OCI-LY1 (cell line): ENCODE measurements at regions not wholly inside any gene's neighbourhood (a gene's known extent, or its start where the extent isn't known, plus 50 kb on each side); places are given as distances from the start of the nearest gene placed in this dataset.

Source experiments
- H2AFZ ChIP-seq: fragments of 200-600 bp; sonication (generic), shearing (Covaris generic); 2 replicates; pipeline ENCODE4 v1.6.0; 2014; ENCODE audit warnings: antibody characterized with exemption, mild to moderate bottlenecking, low read length
- H3F3A ChIP-seq: fragments of 200-600 bp; sonication (generic), shearing (Covaris generic); 2 replicates; pipeline ENCODE4 v1.6.0; 2014; ENCODE audit warnings: mild to moderate bottlenecking, antibody characterized with exemption, low read length, moderate library complexity; ENCODE audit not compliant: insufficient read depth
- H3K27ac ChIP-seq: fragments of 200-600 bp; sonication (generic); 2 replicates; pipeline ENCODE4 v1.5.1; 2014; ENCODE audit warnings: low read length, mixed run types, mild to moderate bottlenecking, low read depth; ENCODE audit not compliant: poor library complexity, severe bottlenecking
- H3K27me3 ChIP-seq: fragments of 200-600 bp; sonication (generic); 2 replicates; pipeline ENCODE4 v1.6.0; 2014; ENCODE audit warnings: antibody characterized with exemption, mild to moderate bottlenecking, low read length, moderate library complexity; ENCODE audit not compliant: insufficient read depth
- H3K36me3 ChIP-seq: fragments of 200-600 bp; sonication (generic); 2 replicates; pipeline ENCODE4 v1.6.1; 2014; ENCODE audit warnings: mild to moderate bottlenecking, antibody characterized with exemption, low read length, moderate library complexity, mixed read lengths; ENCODE audit not compliant: insufficient read depth
- H3K4me1 ChIP-seq: fragments of 200-600 bp; sonication (generic); 2 replicates; pipeline ENCODE4 v1.5.1; 2014; ENCODE audit warnings: mild to moderate bottlenecking, low read length, moderate library complexity; ENCODE audit not compliant: insufficient read depth, severe bottlenecking
- H3K4me2 ChIP-seq: fragments of 200-600 bp; sonication (generic), shearing (Covaris generic); 2 replicates; pipeline ENCODE4 v1.6.1; 2014; ENCODE audit warnings: low read length
- H3K4me3 ChIP-seq: fragments of 200-600 bp; sonication (generic); 2 replicates; pipeline ENCODE4 v1.5.1; 2014; ENCODE audit warnings: low read length, low read depth, mild to moderate bottlenecking, mixed read lengths; ENCODE audit not compliant: poor library complexity, severe bottlenecking
- H3K79me2 ChIP-seq: fragments of 200-600 bp; shearing (Covaris generic); 2 replicates; pipeline ENCODE4 v1.6.1; 2016; ENCODE audit warnings: mixed run types, low read length, mixed read lengths; ENCODE audit not compliant: insufficient read depth
- H3K9ac ChIP-seq: fragments of 200-600 bp; sonication (generic), shearing (Covaris generic); 2 replicates; pipeline ENCODE4 v1.6.1; 2014; ENCODE audit warnings: mild to moderate bottlenecking, low read length, mixed read lengths
- H3K9me2 ChIP-seq: fragments of 200-600 bp; sonication (generic), shearing (Covaris generic); 2 replicates; pipeline ENCODE4 v1.6.1; 2014; ENCODE audit warnings: low read depth, mild to moderate bottlenecking, low read length, mixed read lengths
- H3K9me3 ChIP-seq: fragments of 200-600 bp; shearing (Covaris generic); 2 replicates; pipeline ENCODE4 v1.6.1; 2014; ENCODE audit warnings: low read length, mixed read lengths
- H4K20me1 ChIP-seq: fragments of 200-600 bp; sonication (generic), shearing (Covaris generic); 2 replicates; pipeline ENCODE4 v1.6.0; 2016; ENCODE audit warnings: mild to moderate bottlenecking, low read length; ENCODE audit not compliant: insufficient read depth
- EZH2 ChIP-seq: fragments of 200-600 bp; sonication (generic), shearing (Covaris generic); IDR thresholded peaks from 2 replicates; pipeline ENCODE4 v1.8.0; 2017; ENCODE audit warnings: borderline replicate concordance, mixed run types, mild to moderate bottlenecking, antibody characterized with exemption, low read length, moderate library complexity, mixed read lengths
- TF ChIP-seq, protein P1 (sequence below): fragments of 200-600 bp; sonication (generic), shearing (Covaris generic); IDR thresholded peaks from 2 replicates; pipeline ENCODE4 v1.5.1; 2017; ENCODE audit warnings: mild to moderate bottlenecking, antibody characterized with exemption, low read length, moderate library complexity, mixed read lengths

DNA sequence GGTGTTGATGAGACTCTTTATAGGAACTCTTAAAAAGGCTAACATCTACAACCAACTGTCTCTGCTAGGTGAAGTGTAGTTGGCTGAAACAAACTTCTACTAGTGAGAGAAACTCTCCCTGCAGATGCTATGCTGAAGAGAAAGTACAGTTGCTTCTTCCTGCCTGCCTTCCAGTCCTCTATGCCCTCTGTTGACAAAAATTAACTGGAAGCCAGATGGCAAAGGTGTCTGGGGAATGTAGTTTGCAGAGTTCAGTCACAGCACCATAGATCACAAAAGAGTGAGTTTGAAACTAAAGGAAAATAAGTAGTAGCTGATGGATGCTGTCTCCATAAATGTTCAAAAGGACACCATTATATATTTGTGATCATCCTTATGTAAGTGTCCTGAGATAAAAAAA lies 958.8 kb upstream of the NRXN1 start:
- Histone ChIP-seq H3K4me3 (no peak overlapping the region), H3F3A (no peaks in the 10 kb centered on the region), H3K36me3 (no peaks in the 10 kb centered on the region), H3K9me3 (no peaks in the 10 kb centered on the region), H3K79me2 (no peaks in the 10 kb centered on the region), H3K9me2 (no peaks in the 10 kb centered on the region), H3K9ac (no peak overlapping the region), H3K27ac (no peak overlapping the region), H3K4me2 (no peak overlapping the region), H3K4me1 (no peaks in the 10 kb centered on the region), H2AFZ (no peak overlapping the region), H4K20me1 (no peaks in the 10 kb centered on the region), H3K27me3 (no peaks in the 10 kb centered on the region)
- TF ChIP-seq, protein P1, sequence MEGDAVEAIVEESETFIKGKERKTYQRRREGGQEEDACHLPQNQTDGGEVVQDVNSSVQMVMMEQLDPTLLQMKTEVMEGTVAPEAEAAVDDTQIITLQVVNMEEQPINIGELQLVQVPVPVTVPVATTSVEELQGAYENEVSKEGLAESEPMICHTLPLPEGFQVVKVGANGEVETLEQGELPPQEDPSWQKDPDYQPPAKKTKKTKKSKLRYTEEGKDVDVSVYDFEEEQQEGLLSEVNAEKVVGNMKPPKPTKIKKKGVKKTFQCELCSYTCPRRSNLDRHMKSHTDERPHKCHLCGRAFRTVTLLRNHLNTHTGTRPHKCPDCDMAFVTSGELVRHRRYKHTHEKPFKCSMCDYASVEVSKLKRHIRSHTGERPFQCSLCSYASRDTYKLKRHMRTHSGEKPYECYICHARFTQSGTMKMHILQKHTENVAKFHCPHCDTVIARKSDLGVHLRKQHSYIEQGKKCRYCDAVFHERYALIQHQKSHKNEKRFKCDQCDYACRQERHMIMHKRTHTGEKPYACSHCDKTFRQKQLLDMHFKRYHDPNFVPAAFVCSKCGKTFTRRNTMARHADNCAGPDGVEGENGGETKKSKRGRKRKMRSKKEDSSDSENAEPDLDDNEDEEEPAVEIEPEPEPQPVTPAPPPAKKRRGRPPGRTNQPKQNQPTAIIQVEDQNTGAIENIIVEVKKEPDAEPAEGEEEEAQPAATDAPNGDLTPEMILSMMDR: no peak
- no peak for TF ChIP-seq EZH2

DNA sequence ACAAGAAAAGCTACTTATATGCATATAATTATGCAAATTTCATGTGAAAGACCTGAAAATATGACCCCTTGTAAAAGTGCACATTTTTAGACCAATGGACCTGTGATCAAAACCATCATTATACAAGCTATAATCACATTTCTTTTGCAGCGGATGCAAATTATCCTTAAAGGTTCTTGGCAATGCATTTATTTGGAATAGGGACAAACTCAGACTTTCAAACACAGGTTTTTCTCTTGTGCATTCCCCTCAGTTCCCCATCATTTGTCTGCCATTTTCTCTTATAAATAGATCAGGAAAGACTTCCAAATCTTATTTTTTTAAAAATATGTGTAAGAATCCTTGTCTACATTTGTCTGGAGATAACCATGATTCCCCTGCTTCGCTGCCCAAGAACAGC lies 954.2 kb upstream of the NRXN1 start:
- Histone ChIP-seq H2AFZ (no peak overlapping the region), H3K27me3 (no peaks in the 10 kb centered on the region), H4K20me1 (no peaks in the 10 kb centered on the region), H3K27ac (no peak overlapping the region), H3F3A (no peaks in the 10 kb centered on the region), H3K36me3 (no peaks in the 10 kb centered on the region), H3K4me1 (no peaks in the 10 kb centered on the region), H3K4me3 (no peak overlapping the region), H3K9me2 (no peaks in the 10 kb centered on the region), H3K9me3 (no peaks in the 10 kb centered on the region), H3K9ac (no peak overlapping the region), H3K4me2 (no peak overlapping the region), H3K79me2 (no peaks in the 10 kb centered on the region)
- TF ChIP-seq EZH2: no peak
- TF ChIP-seq, protein P1: no peak

DNA sequence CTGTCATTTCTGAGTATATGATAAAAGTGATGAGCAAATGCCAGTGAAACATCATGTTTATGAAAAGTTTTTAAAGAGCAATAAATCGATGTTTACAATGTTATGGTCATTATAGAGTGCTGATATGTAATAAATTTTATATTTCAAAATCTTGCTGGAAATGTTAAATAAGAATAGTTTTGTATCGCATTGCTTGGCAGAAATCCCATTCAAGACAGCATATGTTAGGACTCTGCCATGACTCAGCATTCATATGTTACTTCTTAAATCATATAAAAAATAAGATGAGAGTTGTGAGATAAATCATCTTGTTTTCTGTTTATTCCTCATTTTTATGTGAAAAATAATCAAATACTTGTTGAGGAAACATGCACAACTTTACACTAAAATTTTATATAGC lies 949.9 kb upstream of the NRXN1 start:
- no peaks in the 10 kb centered on the region for H3K36me3 ChIP-seq
- H3K9ac ChIP-seq: no peak overlapping the region
- TF ChIP-seq EZH2: no peak
- TF ChIP-seq, protein P1: no peak
- no peaks in the 10 kb centered on the region for H3K4me1 ChIP-seq
- H3K27ac ChIP-seq: no peak overlapping the region
- H3K4me2 ChIP-seq: no peak overlapping the region
- no peaks in the 10 kb centered on the region for H3K79me2 ChIP-seq
- H3K9me3 ChIP-seq: no peaks in the 10 kb centered on the region
- H3F3A ChIP-seq: no peaks in the 10 kb centered on the region
- H2AFZ ChIP-seq: no peak overlapping the region
- no peaks in the 10 kb centered on the region for H3K27me3 ChIP-seq
- H4K20me1 ChIP-seq: no peaks in the 10 kb centered on the region
- no peaks in the 10 kb centered on the region for H3K9me2 ChIP-seq
- H3K4me3 ChIP-seq: no peak overlapping the region
